A673 (cell line): ENCODE measurements at regions not wholly inside any gene's neighbourhood (a gene's known extent, or its start where the extent isn't known, plus 50 kb on each side); places are given as distances from the start of the nearest gene placed in this dataset.

Source experiments
- EZH2 ChIP-seq: fragments of 200-600 bp; sonication (generic); IDR thresholded peaks from 2 replicates; pipeline ENCODE4 v1.6.1; 2017; ENCODE audit warnings: borderline replicate concordance, low read depth, mild to moderate bottlenecking, mixed read lengths, antibody characterized with exemption, low read length; ENCODE audit not compliant: poor library complexity, severe bottlenecking
- TF ChIP-seq, protein P1 (sequence below): fragments of 300-800, 200-600 bp; sonication (generic); conservative IDR thresholded peaks from 2 replicates; pipeline ENCODE4 v1.5.1; 2017; ENCODE audit warnings: low read depth, mild to moderate bottlenecking, antibody characterized with exemption, low read length, moderate library complexity, mixed read lengths

GRCh38 chr5:67451640-67452279, 255.2 kb upstream of the CD180 start:
- TF ChIP-seq, protein P1, sequence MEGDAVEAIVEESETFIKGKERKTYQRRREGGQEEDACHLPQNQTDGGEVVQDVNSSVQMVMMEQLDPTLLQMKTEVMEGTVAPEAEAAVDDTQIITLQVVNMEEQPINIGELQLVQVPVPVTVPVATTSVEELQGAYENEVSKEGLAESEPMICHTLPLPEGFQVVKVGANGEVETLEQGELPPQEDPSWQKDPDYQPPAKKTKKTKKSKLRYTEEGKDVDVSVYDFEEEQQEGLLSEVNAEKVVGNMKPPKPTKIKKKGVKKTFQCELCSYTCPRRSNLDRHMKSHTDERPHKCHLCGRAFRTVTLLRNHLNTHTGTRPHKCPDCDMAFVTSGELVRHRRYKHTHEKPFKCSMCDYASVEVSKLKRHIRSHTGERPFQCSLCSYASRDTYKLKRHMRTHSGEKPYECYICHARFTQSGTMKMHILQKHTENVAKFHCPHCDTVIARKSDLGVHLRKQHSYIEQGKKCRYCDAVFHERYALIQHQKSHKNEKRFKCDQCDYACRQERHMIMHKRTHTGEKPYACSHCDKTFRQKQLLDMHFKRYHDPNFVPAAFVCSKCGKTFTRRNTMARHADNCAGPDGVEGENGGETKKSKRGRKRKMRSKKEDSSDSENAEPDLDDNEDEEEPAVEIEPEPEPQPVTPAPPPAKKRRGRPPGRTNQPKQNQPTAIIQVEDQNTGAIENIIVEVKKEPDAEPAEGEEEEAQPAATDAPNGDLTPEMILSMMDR: no peak
- no peak for TF ChIP-seq EZH2
